Uterus (tissue), 3 donors: ENCODE measurements at regions not wholly inside any gene's neighbourhood (a gene's known extent, or its start where the extent isn't known, plus 50 kb on each side); places are given as distances from the start of the nearest gene placed in this dataset.

Experiments used
- DNase-seq, 2 donors: peaks; one replicate each; pipeline ENCODE4 v3.0.0-alpha.2; 2019 to 2020
- H3K27ac ChIP-seq, 2 donors: fragments of 200-600 bp; sonication (generic); 1 replicate in 1 of 2; 2 replicates in 1 of 2; pipeline ENCODE4 v1.5.1; 2016 to 2018
- H3K27me3 ChIP-seq, 2 donors: fragments of 200-600 bp; sonication (generic); one replicate each; pipeline ENCODE4 v1.5.1; 2018 to 2019; ENCODE audit warnings: control low read depth in 1 of 2
- H3K36me3 ChIP-seq, 2 donors: fragments of 200-600 bp; sonication (generic); one replicate each; pipeline ENCODE4 v1.5.1; 2019; ENCODE audit warnings: control low read depth in 1 of 2
- H3K4me1 ChIP-seq, 2 donors: fragments of 200-600 bp; sonication (generic); one replicate each; pipeline ENCODE4 v1.5.1; 2018 to 2019; ENCODE audit warnings: control low read depth in 1 of 2
- H3K4me3 ChIP-seq, 2 donors: fragments of 200-600 bp; sonication (generic); 1 replicate in 1 of 2; 2 replicates in 1 of 2; pipeline ENCODE4 v1.5.1; 2018 to 2019; ENCODE audit warnings: mild to moderate bottlenecking in 1 of 2
- H3K9me3 ChIP-seq, 2 donors: fragments of 200-600 bp; sonication (generic); one replicate each; pipeline ENCODE4 v1.5.1; 2019; ENCODE audit warnings: control low read depth in 1 of 2
- POLR2A ChIP-seq, 2 donors: fragments of 450-650 bp; IDR thresholded peaks; one replicate each; pipeline ENCODE4 v1.6.1; 2016; ENCODE audit warnings: antibody characterized with exemption in 2 of 2, mild to moderate bottlenecking in 1 of 2, moderate library complexity in 1 of 2
- intact Hi-C: fragments of 100-400 bp; cut with DNase I; formaldehyde crosslinking; loops from one replicate; pipeline ENCODE4 v1.15.1; 2023; ENCODE audit warnings: low total_unique reads
- TF ChIP-seq, protein P1 (sequence below), 4 experiments: fragments of 200-600 bp in 2 of 4; fragments of 450-650 bp in 2 of 4; sonication (generic) in 2 of 4; IDR thresholded peaks; one replicate each; pipeline ENCODE4 v1.5.1; 2016 to 2019; ENCODE audit warnings: antibody characterized with exemption in 4 of 4, mild to moderate bottlenecking in 2 of 4, moderate library complexity in 1 of 4
- donor health status: DM: yes; HTN: yes; CAD: no.

- H3K27me3 ChIP-seq, result no peaks in the 10 kb centered on the region
- H3K4me1 ChIP-seq, result no peaks in the 10 kb centered on the region
- no peak overlapping the region for H3K4me3 ChIP-seq
- intact Hi-C loops, result no loop called here
- H3K36me3 ChIP-seq, result no peaks in the 10 kb centered on the region
- TF ChIP-seq, protein P1, sequence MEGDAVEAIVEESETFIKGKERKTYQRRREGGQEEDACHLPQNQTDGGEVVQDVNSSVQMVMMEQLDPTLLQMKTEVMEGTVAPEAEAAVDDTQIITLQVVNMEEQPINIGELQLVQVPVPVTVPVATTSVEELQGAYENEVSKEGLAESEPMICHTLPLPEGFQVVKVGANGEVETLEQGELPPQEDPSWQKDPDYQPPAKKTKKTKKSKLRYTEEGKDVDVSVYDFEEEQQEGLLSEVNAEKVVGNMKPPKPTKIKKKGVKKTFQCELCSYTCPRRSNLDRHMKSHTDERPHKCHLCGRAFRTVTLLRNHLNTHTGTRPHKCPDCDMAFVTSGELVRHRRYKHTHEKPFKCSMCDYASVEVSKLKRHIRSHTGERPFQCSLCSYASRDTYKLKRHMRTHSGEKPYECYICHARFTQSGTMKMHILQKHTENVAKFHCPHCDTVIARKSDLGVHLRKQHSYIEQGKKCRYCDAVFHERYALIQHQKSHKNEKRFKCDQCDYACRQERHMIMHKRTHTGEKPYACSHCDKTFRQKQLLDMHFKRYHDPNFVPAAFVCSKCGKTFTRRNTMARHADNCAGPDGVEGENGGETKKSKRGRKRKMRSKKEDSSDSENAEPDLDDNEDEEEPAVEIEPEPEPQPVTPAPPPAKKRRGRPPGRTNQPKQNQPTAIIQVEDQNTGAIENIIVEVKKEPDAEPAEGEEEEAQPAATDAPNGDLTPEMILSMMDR (IDR thresholded peaks at IDR 0.05), result no peak
- no peak for TF ChIP-seq POLR2A (IDR thresholded peaks at IDR 0.05)
- H3K9me3 ChIP-seq, result no peaks in the 10 kb centered on the region
- no peak overlapping the region for H3K27ac ChIP-seq
- DNase-seq, result no peak
These were observed 155.4 kb upstream of the FAM241A start for GRCh38 chr4:111989817-111990216.

- Histone ChIP-seq H3K27ac (peak overlapping the region; percentile 69 to 70), H3K9me3 (no peaks in the 10 kb centered on the region), H3K4me3 (no peak overlapping the region), H3K36me3 (no peaks in the 10 kb centered on the region), H3K27me3 (no peaks in the 10 kb centered on the region), H3K4me1 (no peaks in the 10 kb centered on the region)
- no peak for DNase-seq
- TF ChIP-seq, protein P1 (IDR thresholded peaks at IDR 0.05), result no peak
- no peak for TF ChIP-seq POLR2A (IDR thresholded peaks at IDR 0.05)
- intact Hi-C loops, result no loop called here
These were observed 154.1 kb upstream of the FAM241A start for GRCh38 chr4:111991163-111991562.

DNA sequence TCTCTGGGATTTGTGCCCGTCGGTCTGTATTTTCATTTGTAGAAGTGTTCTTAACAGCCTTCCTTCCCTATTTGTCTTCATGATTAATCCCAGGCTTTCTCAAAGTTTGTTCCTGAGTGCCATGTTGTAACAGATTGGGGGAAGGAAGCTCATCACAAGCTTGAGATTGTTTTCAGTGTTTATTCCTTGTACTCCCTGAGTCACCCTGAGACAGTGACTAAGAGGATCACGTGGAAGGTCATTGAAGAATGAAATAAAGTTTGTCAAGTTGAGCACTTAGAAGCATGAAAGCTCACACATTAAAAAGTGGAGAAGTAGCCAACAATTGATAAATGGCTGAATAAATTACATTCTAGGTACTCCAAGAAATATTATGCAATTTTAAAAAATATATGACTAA is 153.5 kb upstream of the FAM241A start:
- Histone ChIP-seq H3K9me3 (no peaks in the 10 kb centered on the region), H3K27me3 (no peaks in the 10 kb centered on the region), H3K27ac (peak overlapping the region; percentile 69 to 70), H3K4me1 (no peaks in the 10 kb centered on the region), H3K4me3 (no peak overlapping the region), H3K36me3 (no peaks in the 10 kb centered on the region)
- TF ChIP-seq POLR2A (IDR thresholded peaks at IDR 0.05), result no peak
- TF ChIP-seq, protein P1 (IDR thresholded peaks at IDR 0.05), result no peak
- DNase-seq, result peak in 1 of 2 donors; percentile 39
- intact Hi-C loops, result no loop called here

GRCh38 chr4:111992351-111993168 is 152.7 kb upstream of the FAM241A start:
- Histone ChIP-seq H3K27ac (peak overlapping the region; percentile 31 to 70), H3K36me3 (no peaks in the 10 kb centered on the region), H3K9me3 (no peaks in the 10 kb centered on the region), H3K4me3 (no peak overlapping the region), H3K4me1 (no peaks in the 10 kb centered on the region), H3K27me3 (no peaks in the 10 kb centered on the region)
- TF ChIP-seq POLR2A (IDR thresholded peaks at IDR 0.05), result no peak
- TF ChIP-seq, protein P1 (IDR thresholded peaks at IDR 0.05), result no peak
- peak in 1 of 2 donors; percentile 23 for DNase-seq
- intact Hi-C loops, result no loop called here

- H3K9me3 ChIP-seq, result no peaks in the 10 kb centered on the region
- H3K4me1 ChIP-seq, result no peaks in the 10 kb centered on the region
- no peak overlapping the region for H3K4me3 ChIP-seq
- no peak for DNase-seq
- H3K36me3 ChIP-seq, result no peaks in the 10 kb centered on the region
- H3K27ac ChIP-seq, result no peak overlapping the region
- H3K27me3 ChIP-seq, result no peaks in the 10 kb centered on the region
- intact Hi-C loops, result no loop called here
- no peak for TF ChIP-seq POLR2A (IDR thresholded peaks at IDR 0.05)
- TF ChIP-seq, protein P1 (IDR thresholded peaks at IDR 0.05), result no peak
These were observed 150.9 kb upstream of the FAM241A start for GRCh38 chr4:111994392-111994791.
